SK-N-SH treated with all-trans-retinoic acid at 6 μM for 48 hours (cell line): ENCODE measurements at regions not wholly inside any gene's neighbourhood (a gene's known extent, or its start where the extent isn't known, plus 50 kb on each side); places are given as distances from the start of the nearest gene placed in this dataset.

Experiments used
- ATAC-seq: fragments of 200-7000 bp; cut with Tn5 transposase; 3 replicates; pipeline ENCODE4 v1.9.1; 2020; ENCODE audit warnings: mild to moderate bottlenecking, moderate library complexity
- ARNTL ChIP-seq: fragments of 450-650 bp; formaldehyde crosslinking; IDR thresholded peaks from 2 replicates; pipeline ENCODE4 v1.5.0; 2020; ENCODE audit warnings: low read depth, mild to moderate bottlenecking, moderate library complexity, borderline replicate concordance
- CSDC2 ChIP-seq: fragments of 250-450 bp; sonication (Bioruptor Pico); IDR thresholded peaks from 2 replicates; pipeline ENCODE4 v1.5.0; 2020; ENCODE audit warnings: mild to moderate bottlenecking, moderate library complexity
- ESRRG ChIP-seq: fragments of 250-450 bp; sonication (Bioruptor Pico); IDR thresholded peaks from 2 replicates; pipeline ENCODE4 v1.6.1; 2021; ENCODE audit warnings: mild to moderate bottlenecking
- GLIS3 ChIP-seq: fragments of 250-450 bp; sonication (Bioruptor Pico); IDR thresholded peaks from 2 replicates; pipeline ENCODE4 v1.5.0; 2020; ENCODE audit warnings: mild to moderate bottlenecking, moderate library complexity
- ISL1 ChIP-seq: fragments of 250-450 bp; sonication (Bioruptor Pico); IDR thresholded peaks from 2 replicates; pipeline ENCODE4 v2.1.2; 2022; ENCODE audit warnings: mild to moderate bottlenecking, moderate library complexity
- OSR1 ChIP-seq: fragments of 250-450 bp; sonication (Bioruptor Pico); IDR thresholded peaks from 2 replicates; pipeline ENCODE4 v1.8.0; 2022; ENCODE audit warnings: moderate library complexity, mild to moderate bottlenecking, inconsistent platforms
- RARB ChIP-seq: fragments of 250-450 bp; sonication (Bioruptor Pico); IDR thresholded peaks from 2 replicates; pipeline ENCODE4 v1.8.0; 2021; ENCODE audit warnings: mild to moderate bottlenecking, moderate library complexity
- SNAI2 ChIP-seq: fragments of 250-450 bp; sonication (Bioruptor Pico); IDR thresholded peaks from 2 replicates; pipeline ENCODE4 v1.5.0; 2020; ENCODE audit warnings: mild to moderate bottlenecking, moderate library complexity
- TCF4 ChIP-seq: fragments of 250-450 bp; sonication (Bioruptor Pico); IDR thresholded peaks from 2 replicates; pipeline ENCODE4 v1.8.0; 2021; ENCODE audit warnings: mild to moderate bottlenecking, moderate library complexity, borderline replicate concordance
- TOX ChIP-seq: fragments of 250-450 bp; sonication (Bioruptor Pico); IDR thresholded peaks from 2 replicates; pipeline ENCODE4 v1.8.0; 2021; ENCODE audit warnings: mild to moderate bottlenecking, moderate library complexity, borderline replicate concordance
- ZC3H10 ChIP-seq: fragments of 250-450 bp; sonication (Bioruptor Pico); IDR thresholded peaks from 2 replicates; pipeline ENCODE4 v1.5.1; 2021; ENCODE audit warnings: mild to moderate bottlenecking, moderate library complexity
- ZFP3 ChIP-seq: fragments of 250-450 bp; sonication (Bioruptor Pico); IDR thresholded peaks from 2 replicates; pipeline ENCODE4 v1.5.0; 2020; ENCODE audit warnings: mild to moderate bottlenecking, moderate library complexity
- ZFP30 ChIP-seq: fragments of 450-650 bp; formaldehyde crosslinking; IDR thresholded peaks from 2 replicates; pipeline ENCODE4 v1.5.0; 2022; ENCODE audit warnings: mild to moderate bottlenecking, moderate library complexity
- ZNF565 ChIP-seq: fragments of 450-650 bp; formaldehyde crosslinking; conservative IDR thresholded peaks from 2 replicates; pipeline ENCODE4 v1.5.0; 2020; ENCODE audit warnings: low read depth, mild to moderate bottlenecking, moderate library complexity
- ZNF70 ChIP-seq: fragments of 450-650 bp; formaldehyde crosslinking; IDR thresholded peaks from 2 replicates; pipeline ENCODE4 v1.5.0; 2020; ENCODE audit warnings: mild to moderate bottlenecking, moderate library complexity
- ZNF8 ChIP-seq: fragments of 450-650 bp; formaldehyde crosslinking; IDR thresholded peaks from 2 replicates; pipeline ENCODE4 v1.5.0; 2020; ENCODE audit warnings: mild to moderate bottlenecking, moderate library complexity
- TF ChIP-seq, protein P1 (sequence below): fragments of 250-450 bp; sonication (Bioruptor Pico); IDR thresholded peaks from 2 replicates; pipeline ENCODE4 v1.5.0; 2020; ENCODE audit warnings: mild to moderate bottlenecking, moderate library complexity
- TF ChIP-seq, protein P2 (sequence below): fragments of 250-450 bp; sonication (Bioruptor Pico); IDR thresholded peaks from 2 replicates; pipeline ENCODE4 v1.8.0; 2021; ENCODE audit warnings: low read depth, mild to moderate bottlenecking, moderate library complexity, borderline replicate concordance
- TF ChIP-seq, protein P3 (sequence below): fragments of 250-450 bp; sonication (Bioruptor Pico); IDR thresholded peaks from 2 replicates; pipeline ENCODE4 v1.8.0; 2020; ENCODE audit warnings: mild to moderate bottlenecking, moderate library complexity, borderline replicate concordance
- TF ChIP-seq, protein P4 (sequence below): fragments of 250-450 bp; sonication (Bioruptor Pico); IDR thresholded peaks from 2 replicates; pipeline ENCODE4 v1.5.1; 2021; ENCODE audit warnings: mild to moderate bottlenecking, moderate library complexity

DNA sequence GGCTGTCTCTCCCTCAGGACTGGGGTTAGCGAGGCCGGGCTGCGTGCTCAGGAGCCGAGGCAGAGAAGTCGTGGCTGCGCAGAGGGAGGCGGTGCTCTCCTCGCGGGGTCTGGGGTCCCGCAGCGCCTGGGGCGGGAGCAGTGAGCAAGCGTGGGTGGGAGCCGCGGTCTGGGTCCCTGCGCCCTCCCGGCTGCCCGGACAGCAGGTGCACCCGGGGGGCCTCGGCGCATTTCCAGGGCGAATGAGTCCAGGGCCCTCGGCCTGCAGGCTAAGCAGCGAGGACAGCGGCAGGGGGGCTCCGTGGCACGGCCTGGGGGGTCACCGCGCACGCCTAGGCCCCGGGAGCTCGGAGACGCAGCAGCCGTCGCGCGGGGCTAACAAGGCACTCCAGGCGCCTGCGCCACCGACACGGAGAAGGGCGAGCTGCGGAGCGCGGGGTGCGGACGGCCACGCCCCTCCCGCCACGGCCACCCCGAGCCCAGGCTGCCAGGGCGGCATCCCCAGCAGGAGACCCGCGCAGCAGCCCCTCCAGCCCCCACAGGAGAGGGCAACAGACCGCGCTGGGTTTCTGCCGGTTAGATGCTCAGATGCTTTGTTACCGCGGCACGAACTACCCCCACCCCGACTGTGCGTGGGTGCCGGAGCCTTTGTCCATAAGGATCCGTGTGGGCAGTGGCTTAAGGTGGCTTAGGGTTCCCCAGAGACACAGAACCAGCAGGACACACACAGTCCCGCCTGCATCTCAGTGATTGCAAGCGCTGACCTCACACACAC is 117.7 kb upstream of the C14orf180 start:
- ATAC-seq, result no peak; the same call in 1 of the 3 replicates
- TF ChIP-seq TCF4 (CRISPR knock-in tag) (no peak), GLIS3 (CRISPR knock-in tag) (no peak), ZFP3 (CRISPR knock-in tag) (no peak)

DNA sequence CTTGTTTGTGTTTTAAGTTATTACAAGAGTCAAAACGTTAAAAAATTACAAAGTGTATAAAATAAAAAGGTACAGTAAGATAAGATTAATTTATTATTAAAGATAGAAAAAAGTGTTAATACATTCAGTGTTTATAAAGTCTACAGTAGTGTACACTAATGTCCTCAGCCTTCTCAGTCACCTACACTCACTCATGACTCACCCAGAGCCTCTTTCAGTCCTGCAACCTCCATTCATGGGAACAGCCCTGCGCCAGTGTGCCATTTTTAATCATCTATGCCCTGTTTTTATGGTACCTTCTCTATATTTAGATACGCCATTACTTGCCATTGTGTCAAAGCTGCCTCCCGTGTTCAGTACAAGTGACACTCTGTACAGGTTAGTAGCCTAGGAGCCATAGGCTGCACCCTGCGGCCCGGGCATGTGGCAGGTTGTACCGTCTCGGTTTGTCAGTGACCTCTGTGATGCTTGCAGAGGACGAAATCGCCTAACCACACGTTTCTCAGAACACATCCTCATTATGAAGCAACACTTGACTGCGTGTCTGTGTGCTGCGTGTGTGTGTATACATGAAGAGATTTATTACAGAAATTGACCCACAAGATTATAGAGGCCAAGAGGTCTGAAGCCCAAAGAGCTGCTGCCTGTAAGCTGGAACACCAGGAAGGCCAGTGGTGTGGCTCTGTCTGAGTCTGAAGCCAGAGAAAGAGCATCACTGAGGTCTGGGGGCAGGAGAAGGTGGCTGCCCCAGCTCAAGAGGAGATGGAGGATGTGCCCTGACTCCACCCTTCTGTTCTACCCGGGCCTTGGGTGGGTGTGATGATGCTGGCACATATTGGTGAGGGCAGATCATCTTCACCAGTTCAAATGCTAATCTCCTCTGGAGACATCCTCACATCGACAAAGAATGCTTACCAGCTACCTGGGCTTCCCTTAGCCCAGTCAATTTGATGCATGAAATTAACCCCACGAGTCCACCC is 116.6 kb upstream of the C14orf180 start:
- TF ChIP-seq ARNTL (CRISPR knock-in tag), result no peak
- TF ChIP-seq, protein P1, sequence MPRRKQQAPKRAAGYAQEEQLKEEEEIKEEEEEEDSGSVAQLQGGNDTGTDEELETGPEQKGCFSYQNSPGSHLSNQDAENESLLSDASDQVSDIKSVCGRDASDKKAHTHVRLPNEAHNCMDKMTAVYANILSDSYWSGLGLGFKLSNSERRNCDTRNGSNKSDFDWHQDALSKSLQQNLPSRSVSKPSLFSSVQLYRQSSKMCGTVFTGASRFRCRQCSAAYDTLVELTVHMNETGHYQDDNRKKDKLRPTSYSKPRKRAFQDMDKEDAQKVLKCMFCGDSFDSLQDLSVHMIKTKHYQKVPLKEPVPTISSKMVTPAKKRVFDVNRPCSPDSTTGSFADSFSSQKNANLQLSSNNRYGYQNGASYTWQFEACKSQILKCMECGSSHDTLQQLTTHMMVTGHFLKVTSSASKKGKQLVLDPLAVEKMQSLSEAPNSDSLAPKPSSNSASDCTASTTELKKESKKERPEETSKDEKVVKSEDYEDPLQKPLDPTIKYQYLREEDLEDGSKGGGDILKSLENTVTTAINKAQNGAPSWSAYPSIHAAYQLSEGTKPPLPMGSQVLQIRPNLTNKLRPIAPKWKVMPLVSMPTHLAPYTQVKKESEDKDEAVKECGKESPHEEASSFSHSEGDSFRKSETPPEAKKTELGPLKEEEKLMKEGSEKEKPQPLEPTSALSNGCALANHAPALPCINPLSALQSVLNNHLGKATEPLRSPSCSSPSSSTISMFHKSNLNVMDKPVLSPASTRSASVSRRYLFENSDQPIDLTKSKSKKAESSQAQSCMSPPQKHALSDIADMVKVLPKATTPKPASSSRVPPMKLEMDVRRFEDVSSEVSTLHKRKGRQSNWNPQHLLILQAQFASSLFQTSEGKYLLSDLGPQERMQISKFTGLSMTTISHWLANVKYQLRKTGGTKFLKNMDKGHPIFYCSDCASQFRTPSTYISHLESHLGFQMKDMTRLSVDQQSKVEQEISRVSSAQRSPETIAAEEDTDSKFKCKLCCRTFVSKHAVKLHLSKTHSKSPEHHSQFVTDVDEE (CRISPR knock-in tag), result no peak
- no peak for TF ChIP-seq ZFP30 (CRISPR knock-in tag)
- no peak for TF ChIP-seq TOX
- ATAC-seq, result no peak

DNA sequence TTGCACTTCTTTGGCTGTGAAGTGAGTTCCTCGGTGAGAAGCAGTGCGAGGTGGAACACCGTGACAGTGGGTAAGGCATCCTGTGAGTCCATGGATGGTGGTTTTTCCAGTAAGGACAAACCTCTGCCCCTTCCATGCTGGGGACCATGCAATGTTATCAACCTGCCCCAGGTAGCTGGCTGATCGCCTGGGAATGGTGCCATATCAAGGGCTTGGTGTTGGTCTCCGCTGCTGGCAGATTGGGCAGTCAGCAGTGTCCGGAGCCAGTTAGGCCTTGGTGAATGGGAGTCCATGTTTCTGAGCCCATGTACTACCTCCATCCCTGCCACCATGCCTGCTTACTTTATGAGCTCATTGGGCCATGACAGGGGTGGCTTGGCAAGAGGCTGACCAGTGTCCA is 114.7 kb upstream of the C14orf180 start:
- no peak for ATAC-seq
- no peak for TF ChIP-seq ESRRG (CRISPR knock-in tag)
- TF ChIP-seq TOX, result no peak
- TF ChIP-seq, all 23 proteins: peak for 0

DNA sequence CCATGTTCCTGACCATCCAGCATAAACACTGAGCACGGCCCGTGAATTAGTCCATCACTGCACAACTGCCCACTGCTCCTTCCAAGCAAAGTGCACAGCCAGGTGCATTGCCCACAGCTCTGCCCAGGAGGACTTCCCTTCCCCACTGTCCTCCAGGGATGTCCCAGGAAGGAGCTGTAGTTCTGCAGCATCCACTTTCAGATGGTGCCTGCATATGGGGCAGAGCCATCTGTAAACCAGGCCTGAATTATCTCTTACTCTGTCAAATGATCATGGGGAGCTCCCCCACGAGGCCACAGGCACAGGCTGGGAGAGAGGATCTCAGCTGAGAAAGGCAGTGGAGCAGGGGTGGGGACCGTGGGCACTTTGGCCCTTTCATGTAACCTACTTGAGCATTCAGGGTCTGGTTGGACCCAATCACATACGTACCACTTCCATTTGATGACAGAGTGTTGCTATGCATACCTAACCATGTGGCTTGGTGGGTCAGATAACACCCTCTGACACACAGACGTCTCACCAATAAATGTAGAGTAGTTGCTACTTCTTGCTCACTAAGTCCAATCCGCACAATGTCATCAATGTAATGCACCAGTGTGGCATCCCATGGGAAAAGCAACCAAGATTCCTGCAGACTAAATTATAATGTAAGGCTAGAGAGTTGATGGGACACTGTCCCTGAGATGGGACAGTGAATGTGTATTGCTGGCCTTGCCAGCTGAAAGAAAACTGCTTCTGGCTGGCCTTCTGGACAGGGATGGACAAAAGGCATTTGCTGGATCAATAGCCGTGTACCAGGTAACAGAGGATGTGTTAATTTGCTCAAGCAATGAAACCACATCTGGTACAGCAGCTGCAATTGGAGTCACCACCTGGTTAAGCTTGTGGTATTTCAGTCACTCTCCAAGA is 113.8 kb upstream of the C14orf180 start:
- TF ChIP-seq ARNTL (CRISPR knock-in tag) (no peak), ZNF565 (CRISPR knock-in tag) (no peak), RARB (CRISPR knock-in tag) (no peak), OSR1 (CRISPR knock-in tag) (no peak), SNAI2 (CRISPR knock-in tag) (no peak), ZC3H10 (CRISPR knock-in tag) (no peak), ZFP30 (CRISPR knock-in tag) (no peak), CSDC2 (CRISPR knock-in tag) (no peak), ZNF70 (CRISPR knock-in tag) (no peak), TCF4 (CRISPR knock-in tag) (no peak), ISL1 (CRISPR knock-in tag) (no peak), TOX (no peak), ZFP3 (CRISPR knock-in tag) (no peak), GLIS3 (CRISPR knock-in tag) (no peak), ESRRG (CRISPR knock-in tag) (no peak), ZNF8 (no peak)
- TF ChIP-seq, protein P1 (CRISPR knock-in tag), result no peak
- TF ChIP-seq, protein P2, sequence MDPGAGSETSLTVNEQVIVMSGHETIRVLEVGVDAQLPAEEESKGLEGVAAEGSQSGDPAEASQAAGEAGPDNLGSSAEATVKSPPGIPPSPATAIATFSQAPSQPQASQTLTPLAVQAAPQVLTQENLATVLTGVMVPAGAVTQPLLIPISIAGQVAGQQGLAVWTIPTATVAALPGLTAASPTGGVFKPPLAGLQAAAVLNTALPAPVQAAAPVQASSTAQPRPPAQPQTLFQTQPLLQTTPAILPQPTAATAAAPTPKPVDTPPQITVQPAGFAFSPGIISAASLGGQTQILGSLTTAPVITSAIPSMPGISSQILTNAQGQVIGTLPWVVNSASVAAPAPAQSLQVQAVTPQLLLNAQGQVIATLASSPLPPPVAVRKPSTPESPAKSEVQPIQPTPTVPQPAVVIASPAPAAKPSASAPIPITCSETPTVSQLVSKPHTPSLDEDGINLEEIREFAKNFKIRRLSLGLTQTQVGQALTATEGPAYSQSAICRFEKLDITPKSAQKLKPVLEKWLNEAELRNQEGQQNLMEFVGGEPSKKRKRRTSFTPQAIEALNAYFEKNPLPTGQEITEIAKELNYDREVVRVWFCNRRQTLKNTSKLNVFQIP (CRISPR knock-in tag), result no peak
- TF ChIP-seq, protein P3, sequence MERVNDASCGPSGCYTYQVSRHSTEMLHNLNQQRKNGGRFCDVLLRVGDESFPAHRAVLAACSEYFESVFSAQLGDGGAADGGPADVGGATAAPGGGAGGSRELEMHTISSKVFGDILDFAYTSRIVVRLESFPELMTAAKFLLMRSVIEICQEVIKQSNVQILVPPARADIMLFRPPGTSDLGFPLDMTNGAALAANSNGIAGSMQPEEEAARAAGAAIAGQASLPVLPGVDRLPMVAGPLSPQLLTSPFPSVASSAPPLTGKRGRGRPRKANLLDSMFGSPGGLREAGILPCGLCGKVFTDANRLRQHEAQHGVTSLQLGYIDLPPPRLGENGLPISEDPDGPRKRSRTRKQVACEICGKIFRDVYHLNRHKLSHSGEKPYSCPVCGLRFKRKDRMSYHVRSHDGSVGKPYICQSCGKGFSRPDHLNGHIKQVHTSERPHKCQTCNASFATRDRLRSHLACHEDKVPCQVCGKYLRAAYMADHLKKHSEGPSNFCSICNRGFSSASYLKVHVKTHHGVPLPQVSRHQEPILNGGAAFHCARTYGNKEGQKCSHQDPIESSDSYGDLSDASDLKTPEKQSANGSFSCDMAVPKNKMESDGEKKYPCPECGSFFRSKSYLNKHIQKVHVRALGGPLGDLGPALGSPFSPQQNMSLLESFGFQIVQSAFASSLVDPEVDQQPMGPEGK, result no peak
- TF ChIP-seq, protein P4, sequence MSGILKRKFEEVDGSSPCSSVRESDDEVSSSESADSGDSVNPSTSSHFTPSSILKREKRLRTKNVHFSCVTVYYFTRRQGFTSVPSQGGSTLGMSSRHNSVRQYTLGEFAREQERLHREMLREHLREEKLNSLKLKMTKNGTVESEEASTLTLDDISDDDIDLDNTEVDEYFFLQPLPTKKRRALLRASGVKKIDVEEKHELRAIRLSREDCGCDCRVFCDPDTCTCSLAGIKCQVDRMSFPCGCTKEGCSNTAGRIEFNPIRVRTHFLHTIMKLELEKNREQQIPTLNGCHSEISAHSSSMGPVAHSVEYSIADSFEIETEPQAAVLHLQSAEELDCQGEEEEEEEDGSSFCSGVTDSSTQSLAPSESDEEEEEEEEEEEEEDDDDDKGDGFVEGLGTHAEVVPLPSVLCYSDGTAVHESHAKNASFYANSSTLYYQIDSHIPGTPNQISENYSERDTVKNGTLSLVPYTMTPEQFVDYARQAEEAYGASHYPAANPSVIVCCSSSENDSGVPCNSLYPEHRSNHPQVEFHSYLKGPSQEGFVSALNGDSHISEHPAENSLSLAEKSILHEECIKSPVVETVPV (CRISPR knock-in tag), result no peak
- no peak for ATAC-seq
